DOHH2 (cell line): ENCODE measurements at regions not wholly inside any gene's neighbourhood (a gene's known extent, or its start where the extent isn't known, plus 50 kb on each side); places are given as distances from the start of the nearest gene placed in this dataset.

Source experiments
- EZH2phosphoT487 ChIP-seq: fragments of 200-600 bp; sonication (generic); IDR thresholded peaks from 2 replicates; pipeline ENCODE4 v1.6.1; 2017; ENCODE audit warnings: borderline replicate concordance, mild to moderate bottlenecking, antibody characterized with exemption, low read length, moderate library complexity, mixed read lengths
- TF ChIP-seq, protein P1 (sequence below): fragments of 200-600 bp; sonication (generic); IDR thresholded peaks from one replicate; pipeline ENCODE4 v1.5.1; 2014; ENCODE audit warnings: antibody characterized with exemption, mild to moderate bottlenecking, low read depth, low read length; ENCODE audit not compliant: poor library complexity, severe bottlenecking

DNA sequence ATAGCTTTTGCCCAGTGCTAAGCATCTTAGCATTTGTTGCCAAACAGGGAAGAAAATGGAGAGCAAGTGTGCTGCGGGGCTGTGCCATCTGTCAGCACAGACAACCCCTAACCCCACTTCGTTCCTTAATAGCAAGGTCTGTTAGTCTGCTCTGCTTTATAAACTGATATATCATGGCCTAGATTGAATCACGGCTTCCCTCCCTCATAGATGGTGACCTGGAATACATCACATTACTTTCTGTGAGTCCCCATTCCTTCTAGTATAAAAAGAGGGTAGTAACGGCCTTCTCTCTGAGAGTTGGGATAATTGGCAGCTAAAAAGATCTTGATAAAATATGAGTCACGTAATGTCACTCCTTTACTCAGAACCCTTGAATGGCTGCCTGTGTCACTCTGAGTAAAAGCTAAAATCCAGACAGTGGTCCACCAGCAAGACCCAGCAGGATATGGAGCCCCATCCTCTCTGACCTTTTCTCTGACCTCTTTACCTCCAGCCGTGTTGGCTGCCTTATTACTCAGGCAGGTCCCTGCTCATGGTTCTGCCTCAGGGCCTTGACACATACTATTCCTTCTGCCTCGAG, 151.7 kb downstream of the DLEU7 start:
- TF ChIP-seq, protein P1, sequence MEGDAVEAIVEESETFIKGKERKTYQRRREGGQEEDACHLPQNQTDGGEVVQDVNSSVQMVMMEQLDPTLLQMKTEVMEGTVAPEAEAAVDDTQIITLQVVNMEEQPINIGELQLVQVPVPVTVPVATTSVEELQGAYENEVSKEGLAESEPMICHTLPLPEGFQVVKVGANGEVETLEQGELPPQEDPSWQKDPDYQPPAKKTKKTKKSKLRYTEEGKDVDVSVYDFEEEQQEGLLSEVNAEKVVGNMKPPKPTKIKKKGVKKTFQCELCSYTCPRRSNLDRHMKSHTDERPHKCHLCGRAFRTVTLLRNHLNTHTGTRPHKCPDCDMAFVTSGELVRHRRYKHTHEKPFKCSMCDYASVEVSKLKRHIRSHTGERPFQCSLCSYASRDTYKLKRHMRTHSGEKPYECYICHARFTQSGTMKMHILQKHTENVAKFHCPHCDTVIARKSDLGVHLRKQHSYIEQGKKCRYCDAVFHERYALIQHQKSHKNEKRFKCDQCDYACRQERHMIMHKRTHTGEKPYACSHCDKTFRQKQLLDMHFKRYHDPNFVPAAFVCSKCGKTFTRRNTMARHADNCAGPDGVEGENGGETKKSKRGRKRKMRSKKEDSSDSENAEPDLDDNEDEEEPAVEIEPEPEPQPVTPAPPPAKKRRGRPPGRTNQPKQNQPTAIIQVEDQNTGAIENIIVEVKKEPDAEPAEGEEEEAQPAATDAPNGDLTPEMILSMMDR = no peak
- no peak for TF ChIP-seq EZH2phosphoT487
